Mucosa of rectum (tissue), 2 donors: ENCODE measurements at regions not wholly inside any gene's neighbourhood (a gene's known extent, or its start where the extent isn't known, plus 50 kb on each side); places are given as distances from the start of the nearest gene placed in this dataset.
"Not testable (repeated sequence)": the region's sequence is repeated elsewhere in the genome, so short reads cannot be mapped to it uniquely, and the experiment has no call there.

Experiments used
- H3K27ac ChIP-seq, 2 donors: one replicate each; pipeline ENCODE4 v1.7.0; 2013; ENCODE audit warnings: inconsistent platforms in 2 of 2, low read depth in 2 of 2, low read length in 2 of 2
- H3K27me3 ChIP-seq, 2 donors: one replicate each; pipeline ENCODE4 v1.7.0; 2013; ENCODE audit warnings: low read length in 2 of 2; ENCODE audit not compliant: control insufficient read depth in 2 of 2, insufficient read depth in 2 of 2
- H3K36me3 ChIP-seq, 2 donors: one replicate each; pipeline ENCODE4 v1.7.0; 2013; ENCODE audit warnings: low read length in 2 of 2; ENCODE audit not compliant: control insufficient read depth in 2 of 2, insufficient read depth in 2 of 2
- H3K4me1 ChIP-seq, 2 donors: one replicate each; pipeline ENCODE4 v1.7.0; 2013; ENCODE audit warnings: low read length in 2 of 2, mild to moderate bottlenecking in 1 of 2; ENCODE audit not compliant: control insufficient read depth in 2 of 2, insufficient read depth in 2 of 2
- H3K4me3 ChIP-seq, 2 donors: one replicate each; pipeline ENCODE4 v1.7.0; 2013; ENCODE audit warnings: low read length in 2 of 2
- H3K9ac ChIP-seq, 2 donors: one replicate each; pipeline ENCODE4 v1.7.0; 2013; ENCODE audit warnings: low read length in 2 of 2, low read depth in 1 of 2, mild to moderate bottlenecking in 1 of 2
- H3K9me3 ChIP-seq, 2 donors: one replicate each; pipeline ENCODE4 v1.7.0; 2013; ENCODE audit warnings: low read length in 2 of 2; ENCODE audit not compliant: control insufficient read depth in 2 of 2
- donor health status: healthy.
- donor health status: Normal muscosa, but diverticular disease.

GRCh38 chr3:10641760-10642159, 136.4 kb upstream of the ATP2B2 start:
- H3K27ac ChIP-seq, result no peak overlapping the region
- no peaks in the 10 kb centered on the region for H3K4me1 ChIP-seq
- H3K27me3 ChIP-seq, result no peaks in the 10 kb centered on the region
- H3K36me3 ChIP-seq, result no peaks in the 10 kb centered on the region
- peaks cover 0 to 4% of the 10 kb centered on the region in 2 donors for H3K9me3 ChIP-seq
- no peak overlapping the region for H3K9ac ChIP-seq
- H3K4me3 ChIP-seq, result no peak overlapping the region

GRCh38 chr3:10644189-10644588, 138.8 kb upstream of the ATP2B2 start:
- Histone ChIP-seq H3K4me1 (no peaks in the 10 kb centered on the region), H3K27ac (no peak overlapping the region), H3K9me3 (no peaks in the 10 kb centered on the region), H3K27me3 (no peaks in the 10 kb centered on the region), H3K36me3 (no peaks in the 10 kb centered on the region), H3K4me3 (no peak overlapping the region), H3K9ac (no peak overlapping the region)

GRCh38 chr3:10645800-10646199, 140.4 kb upstream of the ATP2B2 start:
- no peaks in the 10 kb centered on the region for H3K27me3 ChIP-seq
- H3K9ac ChIP-seq, result no peak overlapping the region
- no peak overlapping the region for H3K27ac ChIP-seq
- H3K4me1 ChIP-seq, result no peaks in the 10 kb centered on the region
- no peaks in the 10 kb centered on the region for H3K36me3 ChIP-seq
- H3K9me3 ChIP-seq, result no peaks in the 10 kb centered on the region
- H3K4me3 ChIP-seq, result no peak overlapping the region

GRCh38 chr3:10646531-10647335, 141.3 kb upstream of the ATP2B2 start:
- Histone ChIP-seq H3K4me3 (no peak overlapping the region), H3K9ac (no peak overlapping the region), H3K27ac (no peak overlapping the region), H3K36me3 (no peaks in the 10 kb centered on the region), H3K4me1 (no peaks in the 10 kb centered on the region), H3K27me3 (no peaks in the 10 kb centered on the region), H3K9me3 (no peaks in the 10 kb centered on the region)

GRCh38 chr3:10647376-10647775, 142.0 kb upstream of the ATP2B2 start:
- no peaks in the 10 kb centered on the region for H3K27me3 ChIP-seq
- no peaks in the 10 kb centered on the region for H3K4me1 ChIP-seq
- no peak overlapping the region for H3K9ac ChIP-seq
- H3K9me3 ChIP-seq, result no peaks in the 10 kb centered on the region
- H3K4me3 ChIP-seq, result no peak overlapping the region
- H3K36me3 ChIP-seq, result no peaks in the 10 kb centered on the region
- H3K27ac ChIP-seq, result no peak overlapping the region

GRCh38 chr3:10648181-10648580, 142.8 kb upstream of the ATP2B2 start:
- Histone ChIP-seq H3K27ac (no peak overlapping the region), H3K4me3 (no peak overlapping the region), H3K4me1 (no peaks in the 10 kb centered on the region), H3K9ac (no peak overlapping the region), H3K27me3 (no peaks in the 10 kb centered on the region), H3K9me3 (no peaks in the 10 kb centered on the region), H3K36me3 (no peaks in the 10 kb centered on the region)

- not testable (repeated sequence) for H3K27me3 ChIP-seq, H3K9ac ChIP-seq, H3K4me3 ChIP-seq, H3K4me1 ChIP-seq, H3K9me3 ChIP-seq, H3K36me3 ChIP-seq, H3K27ac ChIP-seq
Measured at GRCh38 chr3:10649463-10649862, 144.1 kb upstream of the ATP2B2 start.

GRCh38 chr3:10651506-10651905, 146.1 kb upstream of the ATP2B2 start:
- no peaks in the 10 kb centered on the region for H3K36me3 ChIP-seq
- no peak overlapping the region for H3K4me3 ChIP-seq
- no peak overlapping the region for H3K27ac ChIP-seq
- no peak overlapping the region for H3K9ac ChIP-seq
- no peaks in the 10 kb centered on the region for H3K9me3 ChIP-seq
- no peaks in the 10 kb centered on the region for H3K4me1 ChIP-seq
- H3K27me3 ChIP-seq, result peaks cover 0 to under 1% of the 10 kb centered on the region in 2 donors

GRCh38 chr3:10653241-10653640, 147.9 kb upstream of the ATP2B2 start:
- Histone ChIP-seq H3K4me1 (no peaks in the 10 kb centered on the region), H3K9me3 (no peaks in the 10 kb centered on the region), H3K27me3 (peaks cover 2% of the 10 kb centered on the region in 2 donors), H3K27ac (no peak overlapping the region), H3K9ac (no peak overlapping the region), H3K36me3 (no peaks in the 10 kb centered on the region), H3K4me3 (no peak overlapping the region)

- Histone ChIP-seq H3K4me1 (no peaks in the 10 kb centered on the region), H3K9me3 (no peaks in the 10 kb centered on the region), H3K27ac (no peak overlapping the region), H3K4me3 (no peak overlapping the region), H3K27me3 (peaks cover 2% of the 10 kb centered on the region in 2 donors), H3K36me3 (no peaks in the 10 kb centered on the region), H3K9ac (no peak overlapping the region)
Measured at GRCh38 chr3:10653866-10654611, 148.7 kb upstream of the ATP2B2 start.
